IMR-90 (cell line): ENCODE measurements at regions not wholly inside any gene's neighbourhood (a gene's known extent, or its start where the extent isn't known, plus 50 kb on each side); places are given as distances from the start of the nearest gene placed in this dataset.

Experiments used
- ATAC-seq: fragments of 200-7000 bp; cut with Tn5 transposase; 2 replicates; pipeline ENCODE4 v1.9.1; 2020; ENCODE audit warnings: low read depth, mild to moderate bottlenecking, moderate library complexity
- BruUV-seq: library from RNA; stranded (reverse); fragments of 400-500 nt; replicated peaks from 2 replicates; lab custom pipeline; 2021; lab: Mats Ljungman, UMichigan
- CTCF ChIA-PET: fragments of 300-600 bp; formaldehyde crosslinking; extraction: SDS; loops from one replicate; lab custom pipeline; 2021; ENCODE audit warnings: antibody characterized with exemption; lab: Yijun Ruan, JAX
- POLR2A ChIA-PET: fragments of 300-600 bp; sonication (Branson Sonifier 250); formaldehyde crosslinking; loops from one replicate; lab custom pipeline; 2022; ENCODE audit warnings: antibody characterized with exemption; ENCODE audit not compliant: unreplicated experiment; lab: Charles Lee
- DNase-seq: peaks from one replicate; pipeline ENCODE4 v3.0.0; 2013
- H2AFZ ChIP-seq: replicated peaks from 2 replicates; pipeline ENCODE3; 2013; ENCODE audit warnings: low read length, mild to moderate bottlenecking; ENCODE audit not compliant: poor library complexity
- H2AK5ac ChIP-seq: 2 replicates; pipeline ENCODE4 v1.6.1; 2013; ENCODE audit warnings: low read depth, low read length, inconsistent platforms
- H2AK9ac ChIP-seq: replicated peaks from 2 replicates; pipeline ENCODE3; 2013; ENCODE audit warnings: mild to moderate bottlenecking, low read depth, low read length, moderate library complexity; ENCODE audit not compliant: poor library complexity
- H2BK120ac ChIP-seq: 2 replicates; pipeline ENCODE4 v1.6.1; 2013; ENCODE audit warnings: low read depth, low read length, inconsistent platforms
- H2BK15ac ChIP-seq: 3 replicates; pipeline ENCODE4 v1.6.1; 2013; ENCODE audit warnings: low read depth, low read length, inconsistent platforms
- H2BK20ac ChIP-seq: 2 replicates; pipeline ENCODE4 v1.6.1; 2013; ENCODE audit warnings: low read depth, mild to moderate bottlenecking, inconsistent platforms, low read length, moderate library complexity
- H2BK5ac ChIP-seq: 2 replicates; pipeline ENCODE4 v1.6.1; 2013; ENCODE audit warnings: mild to moderate bottlenecking, low read depth, low read length, inconsistent platforms; ENCODE audit not compliant: poor library complexity, severe bottlenecking
- H3K14ac ChIP-seq: replicated peaks from 2 replicates; pipeline ENCODE4 v1.6.1; 2013; ENCODE audit warnings: low read depth, low read length, inconsistent platforms
- H3K18ac ChIP-seq: 2 replicates; pipeline ENCODE4 v1.6.1; 2013; ENCODE audit warnings: low read depth, low read length, control low read depth
- H3K23ac ChIP-seq: 2 replicates; pipeline ENCODE4 v1.6.1; 2013; ENCODE audit warnings: low read depth, low read length, inconsistent platforms
- H3K27ac ChIP-seq: 2 replicates; pipeline ENCODE4 v1.5.1; 2013; ENCODE audit warnings: mild to moderate bottlenecking, control low read depth, low read length; ENCODE audit not compliant: insufficient read depth
- H3K27me3 ChIP-seq: 2 replicates; pipeline ENCODE4 v1.6.1; 2013; ENCODE audit warnings: low read length; ENCODE audit not compliant: control insufficient read depth, insufficient read depth
- H3K36me3 ChIP-seq: 2 replicates; pipeline ENCODE4 v1.6.1; 2013; ENCODE audit warnings: low read length, mixed read lengths; ENCODE audit not compliant: control insufficient read depth, insufficient read depth
- H3K4ac ChIP-seq: 2 replicates; pipeline ENCODE4 v1.6.1; 2013; ENCODE audit warnings: low read depth, low read length, inconsistent platforms
- H3K4me1 ChIP-seq: 2 replicates; pipeline ENCODE4 v1.6.1; 2013; ENCODE audit warnings: low read length, mixed read lengths; ENCODE audit not compliant: control insufficient read depth, insufficient read depth
- H3K4me2 ChIP-seq: 2 replicates; pipeline ENCODE4 v1.6.1; 2013; ENCODE audit warnings: low read depth, mild to moderate bottlenecking, control low read depth, low read length, moderate library complexity
- H3K4me3 ChIP-seq: 2 replicates; pipeline ENCODE4 v1.5.1; 2013; ENCODE audit warnings: low read depth, mild to moderate bottlenecking, control low read depth, low read length, moderate library complexity; ENCODE audit not compliant: insufficient read depth
- H3K56ac ChIP-seq: 2 replicates; pipeline ENCODE4 v1.6.1; 2013; ENCODE audit warnings: low read length, inconsistent platforms; ENCODE audit not compliant: insufficient read depth; ENCODE audit errors: extremely low read depth
- H3K79me1 ChIP-seq, 2 experiments: 2 replicates each; pipeline ENCODE4 v1.6.1; 2013; ENCODE audit warnings: low read length in 2 of 2, inconsistent platforms in 1 of 2, low read depth in 1 of 2
- H3K9ac ChIP-seq: 2 replicates; pipeline ENCODE4 v1.6.1; 2013; ENCODE audit warnings: low read depth, low read length, control low read depth
- H3K9me1 ChIP-seq: 2 replicates; pipeline ENCODE4 v1.6.1; 2013; ENCODE audit warnings: low read length, inconsistent platforms; ENCODE audit not compliant: insufficient read depth
- H3K9me3 ChIP-seq: 2 replicates; pipeline ENCODE4 v1.6.1; 2013; ENCODE audit warnings: low read length; ENCODE audit not compliant: control insufficient read depth, insufficient read depth
- H4K20me1 ChIP-seq: 2 replicates; pipeline ENCODE4 v1.6.1; 2013; ENCODE audit warnings: low read length, inconsistent platforms; ENCODE audit not compliant: insufficient read depth
- H4K5ac ChIP-seq: 2 replicates; pipeline ENCODE4 v1.6.1; 2013; ENCODE audit warnings: mild to moderate bottlenecking, low read depth, low read length, control low read depth
- H4K8ac ChIP-seq, 2 experiments: 2 replicates each; pipeline ENCODE4 v1.6.1; 2013; ENCODE audit warnings: low read depth in 2 of 2, low read length in 2 of 2, control low read depth in 1 of 2, inconsistent platforms in 1 of 2
- H4K91ac ChIP-seq: 2 replicates; pipeline ENCODE4 v1.6.1; 2013; ENCODE audit warnings: low read depth, low read length, inconsistent platforms; ENCODE audit not compliant: insufficient read depth
- CEBPB ChIP-seq: IDR thresholded peaks from 2 replicates; pipeline ENCODE4 v1.6.1; 2012; ENCODE audit warnings: low read depth, low read length, improper control_type of control experiment
- CHD1 ChIP-seq: IDR thresholded peaks from 2 replicates; pipeline ENCODE4 v1.6.1; 2012; ENCODE audit warnings: low read depth, low read length, improper control_type of control experiment
- RAD21 ChIP-seq: IDR thresholded peaks from 2 replicates; pipeline ENCODE4 v1.6.1; 2012; ENCODE audit warnings: low read length, improper control_type of control experiment
- RCOR1 ChIP-seq: IDR thresholded peaks from 2 replicates; pipeline ENCODE4 v1.6.1; 2012; ENCODE audit warnings: mild to moderate bottlenecking, low read length, improper control_type of control experiment; ENCODE audit not compliant: insufficient replicate concordance
- WGBS, 2 experiments: methylation state at CpG; one replicate each; pipeline versions ENCODE4 v1.1.5 to v1.1.7; 2013; ENCODE audit warnings: missing lambda C conversion rate in 2 of 2; ENCODE audit not compliant: insufficient read length in 1 of 2; ENCODE audit errors: extremely low coverage in 2 of 2; 5-methylcytosine and 5-hydroxymethylcytosine counted together
- dilution Hi-C: fragments of 300-500 bp; cut with HindIII; formaldehyde crosslinking; loops from one replicate; pipeline ENCODE4 v1.14.3; 2018; ENCODE audit warnings: low sequenced_read_pairs; ENCODE audit not compliant: unreplicated experiment
- in situ Hi-C: fragments of 300-500 bp; cut with MboI; formaldehyde crosslinking; loops from 3 replicates; pipeline ENCODE4 v1.14.3; 2019; ENCODE audit warnings: low sequenced_read_pairs, inconsistent platforms, mixed read lengths
- intact Hi-C: fragments of 100-400 bp; cut with micrococcal nuclease; formaldehyde crosslinking; loops from 2 replicates; pipeline ENCODE4 v1.10.0; 2022

GRCh38 chr17:77396610-77397009 lies 255.8 kb downstream of the SEC14L1 start:
- peaks cover 54% of the 10 kb centered on the region for H3K9me1 ChIP-seq
- H4K5ac ChIP-seq: no peak overlapping the region
- H3K23ac ChIP-seq: no peak overlapping the region
- no peak overlapping the region for H3K56ac ChIP-seq
- in situ Hi-C loops: no loop called here
- H3K14ac ChIP-seq: no peak overlapping the region; the same call in 1 of the 2 replicates
- no peak overlapping the region for H3K4ac ChIP-seq
- 0 out of 2 replicates have a peak overlapping the region, but pooled peaks have one; percentile 4 for H3K27ac ChIP-seq
- H4K8ac ChIP-seq: no peak overlapping the region
- no peak overlapping the region for H3K18ac ChIP-seq
- H3K4me3 ChIP-seq: no peak overlapping the region
- no peak overlapping the region for H2AFZ ChIP-seq
- H2AK5ac ChIP-seq: no peak overlapping the region
- WGBS, 2 experiments: no CpG with 5 or more reads among the region's 9 CpGs
- H4K91ac ChIP-seq: peak overlapping the region; percentile 27
- no peak for ATAC-seq
- H3K79me1 ChIP-seq: peaks cover 11 to 94% of the 10 kb centered on the region in 2 experiments; a peak in 3 of 4 replicates
- H2BK5ac ChIP-seq: no peak overlapping the region
- BruUV-seq: no TSS peak
- no peak overlapping the region for H2BK15ac ChIP-seq
- no peaks in the 10 kb centered on the region for H3K27me3 ChIP-seq
- no peak for DNase-seq
- H2BK120ac ChIP-seq: no peak overlapping the region; the same call in 1 of the 2 replicates
- ChIA-PET CTCF (no interaction called here), POLR2A (no interaction called here)
- H3K9me3 ChIP-seq: no peaks in the 10 kb centered on the region
- no peak overlapping the region for H3K9ac ChIP-seq
- H3K36me3 ChIP-seq: peaks cover 22% of the 10 kb centered on the region
- H3K4me2 ChIP-seq: no peak overlapping the region
- no peak for TF ChIP-seq CHD1
- TF ChIP-seq RCOR1: no peak
- TF ChIP-seq RAD21: no peak
- TF ChIP-seq CEBPB: 0 out of 2 replicates have a peak, but pooled peaks have one; percentile 17
- peaks cover 39% of the 10 kb centered on the region for H3K4me1 ChIP-seq
- H2BK20ac ChIP-seq: no peak overlapping the region
- H2AK9ac ChIP-seq: peak overlapping the region; percentile 25
- H4K20me1 ChIP-seq: peaks cover 85% of the 10 kb centered on the region
- dilution Hi-C loops: no loop called here
- intact Hi-C loops: no loop called here
